Psoas muscle (tissue), 7 donors: ENCODE measurements at regions not wholly inside any gene's neighbourhood (a gene's known extent, or its start where the extent isn't known, plus 50 kb on each side); places are given as distances from the start of the nearest gene placed in this dataset.

Experiments
- ATAC-seq, 4 donors: fragments of 200-7000 bp; cut with Tn5 transposase; one replicate each; pipeline ENCODE4 v1.9.1; 2020; ENCODE audit warnings: moderate library complexity in 3 of 4, mild to moderate bottlenecking in 2 of 4
- DNase-seq, 2 donors: peaks; one replicate each; pipeline ENCODE4 v3.0.0-alpha.2; 2020
- H3K27ac ChIP-seq: fragments of 200-600 bp; one replicate; pipeline ENCODE4 v1.8.0; 2022
- H3K27me3 ChIP-seq, 3 donors: fragments of 200-600 bp in 1 of 3; one replicate each; pipeline versions ENCODE4 v1.6.1 to v1.8.0; 2013 to 2022; ENCODE audit warnings: low read length in 2 of 3, mild to moderate bottlenecking in 2 of 3, moderate library complexity in 1 of 3; ENCODE audit not compliant: insufficient read depth in 3 of 3
- H3K36me3 ChIP-seq, 2 donors: fragments of 200-600 bp in 1 of 2; one replicate each; pipeline versions ENCODE4 v1.6.1 to v1.8.0; 2013 to 2022; ENCODE audit warnings: low read depth in 1 of 2, mild to moderate bottlenecking in 1 of 2, moderate library complexity in 1 of 2; ENCODE audit not compliant: insufficient read depth in 1 of 2
- H3K4me1 ChIP-seq: fragments of 200-600 bp; one replicate; pipeline ENCODE4 v1.8.0; 2022
- H3K4me3 ChIP-seq: fragments of 200-600 bp; one replicate; pipeline ENCODE4 v1.8.0; 2022; ENCODE audit warnings: mild to moderate bottlenecking
- H3K9me3 ChIP-seq: fragments of 200-600 bp; one replicate; pipeline ENCODE4 v1.8.0; 2022
- WGBS, 3 donors: extraction: QIAGEN DNeasy Blood & Tissue Kit; methylation state at CpG; one replicate each; pipeline versions ENCODE4 v1.1.6 to v1.1.7; 2013; 5-methylcytosine and 5-hydroxymethylcytosine counted together
- intact Hi-C, 2 donors: fragments of 100-400 bp; cut with DNase I; formaldehyde crosslinking; loops; one replicate each; pipeline versions ENCODE4 v1.11.0 to v1.14.2; 2022
- TF ChIP-seq, protein P1 (sequence below): fragments of 200-600 bp; IDR thresholded peaks from one replicate; pipeline ENCODE4 v1.8.0; 2022; ENCODE audit warnings: antibody characterized with exemption
- donor health status: healthy with polysubstance abuse.
- donor health status: DM: no; HTN: no; CAD: no; lungs with moderate emphysema.
- donor health status: Bipolar disorder and iron deficiency.
- donor health status: healthy.
- donor health status: DM: yes; HTN: yes; CAD: no.
- donor health status: DM: no; HTN: no; CAD: no.
- donor health status: DM: yes; HTN: yes; CAD: no.

DNA sequence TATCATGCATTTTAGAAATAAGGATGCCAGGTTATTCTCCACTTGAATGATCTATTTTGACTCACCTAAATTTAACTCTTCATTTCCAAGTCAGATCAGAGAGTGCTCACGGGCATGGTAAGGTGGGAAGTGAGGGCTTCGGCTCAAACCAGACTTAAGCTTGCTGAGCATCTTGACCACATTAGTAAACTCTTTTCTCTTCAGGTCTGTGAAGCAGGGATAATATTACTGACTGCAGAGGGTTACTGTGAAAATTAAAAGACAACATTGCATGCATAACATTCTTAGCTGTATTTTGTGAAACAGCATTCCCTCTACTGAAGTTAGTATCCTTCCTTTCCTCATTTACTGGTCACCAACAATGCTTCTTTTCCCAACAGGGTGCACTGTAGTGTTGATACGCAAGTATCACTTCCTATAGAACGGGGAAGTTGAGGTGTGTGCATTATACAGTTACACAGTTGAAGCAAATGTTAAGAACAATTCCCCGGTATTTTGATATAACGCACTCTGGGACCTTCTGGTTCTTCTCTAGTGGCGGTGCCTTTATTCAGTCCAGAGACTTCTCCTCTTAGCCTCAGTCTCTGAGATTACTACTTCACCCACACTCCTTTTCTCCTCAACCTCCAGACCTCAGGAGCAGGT, 74.1 kb upstream of the MNS1 start:
- DNase-seq (no peak), ATAC-seq (no peak)
- 93 to 98% (median 97%) methylated on average over 7 of the region's 7 CpGs for WGBS, 3 donors
- no peak overlapping the region for H3K4me3 ChIP-seq
- TF ChIP-seq, protein P1, sequence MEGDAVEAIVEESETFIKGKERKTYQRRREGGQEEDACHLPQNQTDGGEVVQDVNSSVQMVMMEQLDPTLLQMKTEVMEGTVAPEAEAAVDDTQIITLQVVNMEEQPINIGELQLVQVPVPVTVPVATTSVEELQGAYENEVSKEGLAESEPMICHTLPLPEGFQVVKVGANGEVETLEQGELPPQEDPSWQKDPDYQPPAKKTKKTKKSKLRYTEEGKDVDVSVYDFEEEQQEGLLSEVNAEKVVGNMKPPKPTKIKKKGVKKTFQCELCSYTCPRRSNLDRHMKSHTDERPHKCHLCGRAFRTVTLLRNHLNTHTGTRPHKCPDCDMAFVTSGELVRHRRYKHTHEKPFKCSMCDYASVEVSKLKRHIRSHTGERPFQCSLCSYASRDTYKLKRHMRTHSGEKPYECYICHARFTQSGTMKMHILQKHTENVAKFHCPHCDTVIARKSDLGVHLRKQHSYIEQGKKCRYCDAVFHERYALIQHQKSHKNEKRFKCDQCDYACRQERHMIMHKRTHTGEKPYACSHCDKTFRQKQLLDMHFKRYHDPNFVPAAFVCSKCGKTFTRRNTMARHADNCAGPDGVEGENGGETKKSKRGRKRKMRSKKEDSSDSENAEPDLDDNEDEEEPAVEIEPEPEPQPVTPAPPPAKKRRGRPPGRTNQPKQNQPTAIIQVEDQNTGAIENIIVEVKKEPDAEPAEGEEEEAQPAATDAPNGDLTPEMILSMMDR, result no peak
- H3K27ac ChIP-seq, result no peak overlapping the region
- H3K4me1 ChIP-seq, result no peaks in the 10 kb centered on the region
- intact Hi-C loops, result no loop called here
- H3K27me3 ChIP-seq, result no peaks in the 10 kb centered on the region
- no peaks in the 10 kb centered on the region for H3K9me3 ChIP-seq
- no peaks in the 10 kb centered on the region for H3K36me3 ChIP-seq

DNA sequence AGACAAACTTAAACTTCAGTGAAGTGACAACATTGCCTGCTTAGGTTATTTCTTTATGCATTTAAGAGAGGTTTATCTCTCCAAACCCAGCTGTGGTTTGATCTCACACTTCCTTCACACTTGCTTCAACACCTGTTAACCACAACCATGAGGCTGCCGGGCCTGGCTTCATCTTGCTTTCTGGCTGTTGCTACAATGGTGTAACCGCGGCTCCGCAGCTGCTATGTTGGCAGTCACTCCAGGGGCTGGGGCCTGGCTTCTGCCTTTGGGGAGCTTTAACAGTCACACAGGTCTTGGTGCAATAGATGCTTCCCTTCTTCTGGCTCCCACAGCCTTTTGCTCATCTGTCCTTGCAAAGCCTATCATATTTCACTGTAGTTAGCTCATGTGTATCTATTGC, 72.9 kb upstream of the MNS1 start:
- Histone ChIP-seq H3K36me3 (no peaks in the 10 kb centered on the region), H3K4me1 (peaks cover 4% of the 10 kb centered on the region), H3K4me3 (no peak overlapping the region), H3K27ac (no peak overlapping the region), H3K9me3 (no peaks in the 10 kb centered on the region), H3K27me3 (no peaks in the 10 kb centered on the region)
- 16 to 33% (median 24%) methylated on average over 4 of the region's 4 CpGs for WGBS, 3 donors
- intact Hi-C loops, result no loop called here
- TF ChIP-seq, protein P1, result no peak
- peak; percentile 27 to 71 (median 56) for ATAC-seq
- DNase-seq, result peak; percentile 17 to 54

- Histone ChIP-seq H3K4me3 (no peak overlapping the region), H3K9me3 (no peaks in the 10 kb centered on the region), H3K27me3 (no peaks in the 10 kb centered on the region), H3K36me3 (no peaks in the 10 kb centered on the region), H3K27ac (no peak overlapping the region), H3K4me1 (peaks cover 8% of the 10 kb centered on the region)
- DNase-seq, result no peak
- TF ChIP-seq, protein P1, result no peak
- 85 to 87% (median 86%) methylated on average over 4 of the region's 4 CpGs for WGBS, 3 donors
- intact Hi-C loops, result no loop called here
- no peak for ATAC-seq
These were observed 69.8 kb upstream of the MNS1 start for GRCh38 chr15:56534728-56535127.

DNA sequence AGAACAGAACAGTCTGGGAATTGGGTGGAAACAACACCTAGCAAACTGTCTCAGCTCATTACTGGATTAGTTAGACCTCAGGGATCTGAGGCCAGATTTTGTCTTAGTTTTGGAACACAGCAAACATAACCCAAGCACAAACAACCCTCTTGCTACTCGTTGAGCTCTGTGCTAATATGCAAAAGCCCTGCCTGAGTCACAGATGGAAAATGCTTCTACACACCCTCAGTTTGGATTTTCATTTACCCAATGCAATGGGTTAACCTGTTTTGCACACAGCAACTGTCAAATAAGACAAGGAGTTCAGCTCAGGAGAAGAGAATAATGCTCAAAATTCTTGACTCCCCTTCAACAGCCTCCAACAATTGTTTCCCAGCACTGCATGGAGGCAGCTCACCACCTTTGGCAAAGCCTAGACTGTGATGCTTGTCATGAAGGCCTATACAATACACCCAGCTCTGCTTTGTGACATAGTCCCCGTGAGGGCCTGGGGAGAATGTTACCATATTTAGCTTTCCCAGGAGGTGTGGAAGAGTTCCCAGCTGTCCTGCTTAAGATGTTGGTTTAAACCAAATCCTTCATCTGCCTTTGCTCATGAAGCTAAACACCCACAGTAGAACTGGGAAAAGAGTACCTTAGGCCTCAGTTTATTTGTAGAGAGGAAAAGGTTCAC, 68.9 kb upstream of the MNS1 start:
- WGBS, 3 donors, result 28 to 43% (median 30%) methylated on average over 2 of the region's 2 CpGs
- intact Hi-C loops, result no loop called here
- no peaks in the 10 kb centered on the region for H3K27me3 ChIP-seq
- peaks cover 8% of the 10 kb centered on the region for H3K4me1 ChIP-seq
- TF ChIP-seq, protein P1, result no peak
- no peaks in the 10 kb centered on the region for H3K9me3 ChIP-seq
- H3K27ac ChIP-seq, result no peak overlapping the region
- H3K4me3 ChIP-seq, result no peak overlapping the region
- H3K36me3 ChIP-seq, result no peaks in the 10 kb centered on the region
- DNase-seq (no peak), ATAC-seq (no peak)
